ENCODE measurements at regions not wholly inside any gene's neighbourhood (a gene's known extent, or its start where the extent isn't known, plus 50 kb on each side); places are given as distances from the start of the nearest gene placed in this dataset.
A peak's percentile ranks its signal among the peaks of the same experiment; 100 is the strongest.

- no peak for DNase-seq (ENCODE audit: low spot score)
Measured at GRCh38 chr3:14590569-14590968, 50.4 kb upstream of the GRIP2 start.

- DNase-seq (ENCODE audit: low spot score): no peak
Measured at GRCh38 chr3:14592390-14592789, 52.2 kb upstream of the GRIP2 start.

GRCh38 chr3:14592836-14593235, 52.7 kb upstream of the GRIP2 start:
- DNase-seq (ENCODE audit: low spot score): no peak

- DNase-seq (ENCODE audit: low spot score): no peak
Measured at GRCh38 chr3:14594234-14594633, 54.1 kb upstream of the GRIP2 start.

GRCh38 chr3:14595561-14595960, 55.4 kb upstream of the GRIP2 start:
- no peak for DNase-seq (ENCODE audit: low spot score)

- DNase-seq (ENCODE audit: low spot score): no peak
Measured at GRCh38 chr3:14597266-14597665, 54.3 kb upstream of the CCDC174 start.

- peak; percentile 42 for DNase-seq (ENCODE audit: low spot score)
Measured at GRCh38 chr3:14598143-14598569, 53.4 kb upstream of the CCDC174 start.

GRCh38 chr3:14599488-14599887, 52.1 kb upstream of the CCDC174 start:
- no peak for DNase-seq (ENCODE audit: low spot score)

- DNase-seq (ENCODE audit: low spot score): no peak
Measured at GRCh38 chr3:14600075-14600474, 51.5 kb upstream of the CCDC174 start.

GRCh38 chr3:14600856-14601610, 50.5 kb upstream of the CCDC174 start:
- no peak for DNase-seq (ENCODE audit: low spot score)

GRCh38 chr3:14601692-14602005, 49.9 kb upstream of the CCDC174 start:
- DNase-seq (ENCODE audit: low spot score): no peak

Measured in RKO (cell line).